ENCODE measurements at regions not wholly inside any gene's neighbourhood (a gene's known extent, or its start where the extent isn't known, plus 50 kb on each side); places are given as distances from the start of the nearest gene placed in this dataset.

DNA sequence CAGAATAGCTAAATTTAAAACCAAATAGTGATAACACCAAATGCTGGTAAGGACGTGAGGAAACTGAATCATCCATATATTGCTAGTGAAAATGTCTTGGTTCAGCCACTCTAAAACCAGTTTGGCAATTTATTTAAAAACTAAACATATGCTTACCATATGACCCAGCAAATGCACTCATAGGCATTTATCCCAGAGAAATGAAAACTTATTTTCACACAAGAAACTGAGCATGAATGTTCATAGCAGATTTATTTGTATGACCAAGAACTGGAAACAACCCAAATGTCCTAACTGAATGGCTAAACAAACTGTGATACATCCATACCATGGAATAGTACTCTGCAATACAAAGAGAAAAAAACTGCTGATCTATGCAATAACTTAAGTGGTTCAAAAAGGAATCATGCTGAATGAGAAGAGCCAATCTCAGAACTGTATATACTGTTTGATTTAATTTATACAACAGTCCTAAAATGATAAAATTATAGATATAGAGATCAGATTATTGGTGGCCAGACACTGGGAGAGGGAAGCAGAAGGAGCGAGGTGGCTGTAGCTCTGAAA lies 115.6 kb upstream of the ADGRF1 start:
- intact Hi-C loops (cut with micrococcal nuclease) = no loop called here
- Histone ChIP-seq H3K27me3 (ENCODE audit: low read depth) (no peaks in the 10 kb centered on the region), H3K27ac (replicated peaks) (no peak overlapping the region), H3K9me3 (replicated peaks) (no peaks in the 10 kb centered on the region), H3K4me3 (no peak overlapping the region), H3K4me1 (no peaks in the 10 kb centered on the region), H3K36me3 (no peaks in the 10 kb centered on the region)
- TF ChIP-seq, protein P1, sequence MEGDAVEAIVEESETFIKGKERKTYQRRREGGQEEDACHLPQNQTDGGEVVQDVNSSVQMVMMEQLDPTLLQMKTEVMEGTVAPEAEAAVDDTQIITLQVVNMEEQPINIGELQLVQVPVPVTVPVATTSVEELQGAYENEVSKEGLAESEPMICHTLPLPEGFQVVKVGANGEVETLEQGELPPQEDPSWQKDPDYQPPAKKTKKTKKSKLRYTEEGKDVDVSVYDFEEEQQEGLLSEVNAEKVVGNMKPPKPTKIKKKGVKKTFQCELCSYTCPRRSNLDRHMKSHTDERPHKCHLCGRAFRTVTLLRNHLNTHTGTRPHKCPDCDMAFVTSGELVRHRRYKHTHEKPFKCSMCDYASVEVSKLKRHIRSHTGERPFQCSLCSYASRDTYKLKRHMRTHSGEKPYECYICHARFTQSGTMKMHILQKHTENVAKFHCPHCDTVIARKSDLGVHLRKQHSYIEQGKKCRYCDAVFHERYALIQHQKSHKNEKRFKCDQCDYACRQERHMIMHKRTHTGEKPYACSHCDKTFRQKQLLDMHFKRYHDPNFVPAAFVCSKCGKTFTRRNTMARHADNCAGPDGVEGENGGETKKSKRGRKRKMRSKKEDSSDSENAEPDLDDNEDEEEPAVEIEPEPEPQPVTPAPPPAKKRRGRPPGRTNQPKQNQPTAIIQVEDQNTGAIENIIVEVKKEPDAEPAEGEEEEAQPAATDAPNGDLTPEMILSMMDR (IDR thresholded peaks at IDR 0.05; ENCODE audit: borderline replicate concordance) = no peak
- DNase-seq = no peak

DNA sequence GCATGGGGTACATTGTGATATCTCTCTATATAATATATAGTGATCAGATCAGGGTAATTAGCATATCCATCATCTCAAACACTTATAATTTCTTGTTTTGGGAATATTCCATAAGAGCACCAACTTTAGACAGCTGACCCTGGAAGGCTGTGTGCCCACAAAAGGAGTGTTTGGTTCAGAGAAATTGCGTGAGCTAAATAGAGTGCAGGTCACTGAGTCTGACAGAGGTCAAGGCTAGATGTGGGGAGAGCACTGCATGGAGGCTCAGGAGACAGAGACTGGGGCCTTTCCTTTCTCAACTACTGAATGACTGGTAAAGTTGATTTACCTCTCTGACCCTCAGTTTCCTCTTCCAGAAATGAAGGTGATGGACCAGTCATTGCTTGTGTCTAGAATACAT lies 114.9 kb upstream of the ADGRF1 start:
- TF ChIP-seq, protein P1 (IDR thresholded peaks at IDR 0.05; ENCODE audit: borderline replicate concordance) = no peak
- H3K27ac ChIP-seq (replicated peaks) = no peak overlapping the region
- no peaks in the 10 kb centered on the region for H3K27me3 ChIP-seq (ENCODE audit: low read depth)
- no peaks in the 10 kb centered on the region for H3K36me3 ChIP-seq
- H3K9me3 ChIP-seq (replicated peaks) = no peaks in the 10 kb centered on the region
- intact Hi-C loops (cut with micrococcal nuclease) = no loop called here
- no peak overlapping the region for H3K4me3 ChIP-seq
- no peak for DNase-seq
- H3K4me1 ChIP-seq = no peaks in the 10 kb centered on the region

DNA sequence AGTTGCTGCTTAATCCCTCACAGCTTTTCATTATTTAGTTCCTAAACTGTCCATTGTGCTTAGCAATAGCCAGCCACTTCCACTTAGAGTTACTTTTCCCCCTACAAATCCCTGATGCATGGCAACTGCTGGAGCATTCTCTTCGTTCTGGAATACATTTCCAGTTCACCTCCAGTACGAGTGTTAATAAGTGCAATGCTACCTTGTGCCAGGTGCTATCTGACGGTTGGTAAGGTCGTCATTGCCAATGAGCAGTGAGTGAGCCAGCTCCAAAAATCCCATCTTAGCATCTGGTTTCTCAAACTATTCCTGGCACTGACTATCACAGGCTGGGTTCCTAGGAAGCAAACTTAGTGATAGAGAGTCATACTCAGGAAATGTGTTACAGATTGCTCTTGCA lies 114.1 kb upstream of the ADGRF1 start:
- Histone ChIP-seq H3K27ac (replicated peaks) (no peak overlapping the region), H3K4me1 (no peaks in the 10 kb centered on the region), H3K4me3 (no peak overlapping the region), H3K9me3 (replicated peaks) (no peaks in the 10 kb centered on the region), H3K36me3 (no peaks in the 10 kb centered on the region), H3K27me3 (ENCODE audit: low read depth) (no peaks in the 10 kb centered on the region)
- intact Hi-C loops (cut with micrococcal nuclease) = no loop called here
- TF ChIP-seq, protein P1 (IDR thresholded peaks at IDR 0.05; ENCODE audit: borderline replicate concordance) = no peak
- no peak for DNase-seq

DNA sequence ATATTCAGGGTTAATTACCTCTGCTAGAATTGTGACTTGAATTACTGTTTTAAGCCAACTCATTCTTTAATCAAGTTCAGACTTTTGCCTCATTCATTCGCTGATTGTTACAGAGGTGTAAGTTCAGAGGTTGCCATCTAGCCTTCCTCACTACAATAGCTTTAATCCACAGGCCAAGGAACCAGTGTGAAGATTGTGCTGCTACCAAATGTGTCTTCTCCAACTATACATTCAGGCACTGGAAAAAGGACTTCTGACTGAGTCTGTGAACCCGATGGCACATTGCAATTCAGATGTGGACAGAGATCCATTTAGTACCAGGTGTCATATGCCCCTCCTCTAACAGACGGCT lies 111.2 kb upstream of the ADGRF1 start:
- intact Hi-C loops (cut with micrococcal nuclease) = no loop called here
- H3K27me3 ChIP-seq (ENCODE audit: low read depth) = no peaks in the 10 kb centered on the region
- H3K4me1 ChIP-seq = no peaks in the 10 kb centered on the region
- no peaks in the 10 kb centered on the region for H3K36me3 ChIP-seq
- H3K9me3 ChIP-seq (replicated peaks) = peaks cover 3% of the 10 kb centered on the region
- no peak overlapping the region for H3K27ac ChIP-seq (replicated peaks)
- H3K4me3 ChIP-seq = no peak overlapping the region
- DNase-seq = no peak
- TF ChIP-seq, protein P1 (IDR thresholded peaks at IDR 0.05; ENCODE audit: borderline replicate concordance) = no peak

DNA sequence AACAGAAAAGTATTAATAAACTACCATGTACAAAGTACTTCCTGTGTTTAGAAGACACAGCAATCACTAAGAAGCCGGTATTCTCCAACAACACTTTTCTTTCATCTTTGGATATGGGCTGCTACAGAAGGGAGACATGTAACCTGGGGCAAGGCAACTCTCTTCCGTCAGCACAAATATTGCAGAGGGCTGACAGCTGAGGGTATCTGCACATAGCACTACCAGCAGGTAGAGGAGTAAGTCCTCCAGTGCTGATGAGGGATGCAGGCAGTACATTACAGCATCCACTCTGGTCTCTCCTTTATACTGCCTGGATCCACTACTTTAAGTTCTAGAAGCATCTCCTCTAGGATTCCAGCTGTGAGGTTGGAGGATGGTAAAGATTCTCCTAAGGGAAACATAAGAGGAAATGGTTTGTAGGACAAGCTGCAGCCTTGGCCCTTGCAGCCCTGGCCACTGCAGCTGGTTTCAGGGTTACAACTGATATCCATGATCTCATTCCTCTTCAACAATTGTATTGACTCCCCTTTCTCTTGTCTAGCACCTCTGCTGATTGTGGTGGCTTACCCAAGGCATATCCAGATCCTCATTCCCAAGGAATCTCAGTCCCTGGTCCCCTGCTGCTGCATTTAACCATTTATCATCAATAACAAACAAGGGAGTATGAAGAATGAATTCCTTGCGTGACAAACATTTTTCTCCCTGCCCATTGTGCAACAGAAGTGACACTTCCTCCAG lies 110.7 kb upstream of the ADGRF1 start:
- H3K4me1 ChIP-seq = no peaks in the 10 kb centered on the region
- TF ChIP-seq, protein P1 (IDR thresholded peaks at IDR 0.05; ENCODE audit: borderline replicate concordance) = no peak
- DNase-seq = no peak
- intact Hi-C loops (cut with micrococcal nuclease) = no loop called here
- H3K27ac ChIP-seq (replicated peaks) = no peak overlapping the region
- H3K27me3 ChIP-seq (ENCODE audit: low read depth) = no peaks in the 10 kb centered on the region
- H3K4me3 ChIP-seq = no peak overlapping the region
- no peaks in the 10 kb centered on the region for H3K36me3 ChIP-seq
- peaks cover 3% of the 10 kb centered on the region for H3K9me3 ChIP-seq (replicated peaks)
